HL-60 (cell line): ENCODE measurements at regions not wholly inside any gene's neighbourhood (a gene's known extent, or its start where the extent isn't known, plus 50 kb on each side); places are given as distances from the start of the nearest gene placed in this dataset.

ENCODE experiments used
- DNase-seq, 2 experiments: peaks; one replicate each; pipeline ENCODE4 v3.0.0-alpha.2; 2010 to 2020; ENCODE audit warnings: low read depth in 1 of 2, low spot score in 1 of 2
- H3K27ac ChIP-seq: fragments of 250-450 bp; sonication (Bioruptor Pico); replicated peaks from 2 replicates; pipeline ENCODE4 v1.5.1; 2020; ENCODE audit warnings: mild to moderate bottlenecking, moderate library complexity
- H3K27me3 ChIP-seq: fragments of 250-450 bp; sonication (Bioruptor Pico); 2 replicates; pipeline ENCODE4 v1.5.1; 2021; ENCODE audit warnings: mild to moderate bottlenecking, moderate library complexity; ENCODE audit not compliant: insufficient read depth, poor library complexity, severe bottlenecking
- H3K4me3 ChIP-seq: replicated peaks from 2 replicates; pipeline ENCODE4 v1.5.1; 2011; ENCODE audit warnings: mild to moderate bottlenecking, control low read depth, low read length; ENCODE audit not compliant: insufficient read depth
- CTCF ChIP-seq: IDR thresholded peaks from one replicate; pipeline ENCODE4 v1.5.1; 2011; ENCODE audit warnings: low read length, control low read depth, inconsistent platforms; ENCODE audit not compliant: insufficient read depth
- GABPA ChIP-seq: IDR thresholded peaks from 2 replicates; pipeline ENCODE4 v1.6.1; 2012; ENCODE audit warnings: low read depth
- POLR2AphosphoS5 ChIP-seq: IDR thresholded peaks from 2 replicates; pipeline ENCODE4 v1.6.1; 2012; ENCODE audit warnings: low read depth
- REST ChIP-seq: IDR thresholded peaks from 2 replicates; pipeline ENCODE4 v1.6.1; 2012; ENCODE audit warnings: low read depth; ENCODE audit not compliant: insufficient replicate concordance
- SPI1 ChIP-seq: IDR thresholded peaks from 2 replicates; pipeline ENCODE4 v1.6.1; 2012; ENCODE audit warnings: low read depth, mild to moderate bottlenecking, borderline replicate concordance

DNA sequence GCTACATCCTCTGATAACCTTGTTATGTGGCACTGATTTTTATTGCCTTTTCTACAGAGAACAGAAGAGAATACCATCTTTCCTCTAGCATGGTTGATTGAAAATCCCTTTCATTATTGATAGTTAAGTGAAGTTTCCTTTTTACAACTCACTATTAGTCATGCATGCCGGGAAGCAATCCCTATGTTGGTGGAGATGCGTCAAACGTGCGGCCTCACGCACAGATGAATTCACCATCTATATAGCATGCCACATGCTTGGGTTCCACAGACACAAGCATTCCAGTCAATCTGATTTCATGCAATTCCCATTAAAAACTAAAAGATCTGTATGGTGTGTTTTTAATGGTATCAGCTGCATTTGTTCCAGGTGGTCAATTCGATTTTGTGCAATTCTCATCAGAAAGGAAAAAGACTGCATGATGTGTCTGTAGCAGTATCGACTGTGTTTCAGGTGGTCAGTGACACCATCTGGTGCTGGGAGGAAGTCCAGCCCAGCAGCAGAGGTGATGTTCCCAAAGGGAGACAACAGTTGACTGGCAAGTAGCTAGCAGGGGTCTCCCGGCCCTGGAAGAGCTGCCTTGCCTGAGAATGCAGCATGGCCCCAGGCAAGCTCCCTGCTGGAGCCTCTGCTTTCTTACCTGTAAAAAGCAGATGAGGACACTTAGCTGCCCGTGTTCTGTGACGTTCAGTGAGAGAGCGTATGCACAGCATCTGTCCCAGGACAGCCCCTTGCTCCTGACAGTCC is 151.3 kb upstream of the NCK2 start:
- Histone ChIP-seq H3K27me3 (no peaks in the 10 kb centered on the region), H3K27ac (no peak overlapping the region), H3K4me3 (no peak overlapping the region)
- DNase-seq = no peak
- TF ChIP-seq GABPA (no peak), CTCF (no peak), SPI1 (no peak), REST (no peak), POLR2AphosphoS5 (no peak)

- no peak overlapping the region for H3K27ac ChIP-seq
- H3K4me3 ChIP-seq = no peak overlapping the region
- no peak for DNase-seq
- TF ChIP-seq POLR2AphosphoS5 (no peak), CTCF (no peak), GABPA (no peak), REST (no peak), SPI1 (no peak)
- no peaks in the 10 kb centered on the region for H3K27me3 ChIP-seq
These were observed 152.4 kb upstream of the NCK2 start for GRCh38 chr2:105592288-105592687.

- TF ChIP-seq SPI1 (no peak), REST (no peak), GABPA (no peak), POLR2AphosphoS5 (no peak), CTCF (no peak)
- Histone ChIP-seq H3K27ac (no peak overlapping the region), H3K27me3 (no peaks in the 10 kb centered on the region), H3K4me3 (no peak overlapping the region)
- no peak for DNase-seq
These were observed 153.7 kb upstream of the NCK2 start for GRCh38 chr2:105590780-105591660.
